Right ventricle myocardium superior (tissue), 1 donor: ENCODE measurements at regions not wholly inside any gene's neighbourhood (a gene's known extent, or its start where the extent isn't known, plus 50 kb on each side); places are given as distances from the start of the nearest gene placed in this dataset.

Experiments
- ATAC-seq: fragments of 200-7000 bp; cut with Tn5 transposase; one replicate; pipeline ENCODE4 v1.9.1; 2020; ENCODE audit warnings: mild to moderate bottlenecking; ENCODE audit not compliant: poor library complexity
- DNase-seq: peaks from one replicate; pipeline ENCODE4 v3.0.0-alpha.2; 2020
- intact Hi-C: fragments of 100-400 bp; cut with DNase I; formaldehyde crosslinking; loops from one replicate; pipeline ENCODE4 v1.11.2; 2022
- donor health status: DM: no; HTN: yes; CAD: no; lungs with severe emphysema.

DNA sequence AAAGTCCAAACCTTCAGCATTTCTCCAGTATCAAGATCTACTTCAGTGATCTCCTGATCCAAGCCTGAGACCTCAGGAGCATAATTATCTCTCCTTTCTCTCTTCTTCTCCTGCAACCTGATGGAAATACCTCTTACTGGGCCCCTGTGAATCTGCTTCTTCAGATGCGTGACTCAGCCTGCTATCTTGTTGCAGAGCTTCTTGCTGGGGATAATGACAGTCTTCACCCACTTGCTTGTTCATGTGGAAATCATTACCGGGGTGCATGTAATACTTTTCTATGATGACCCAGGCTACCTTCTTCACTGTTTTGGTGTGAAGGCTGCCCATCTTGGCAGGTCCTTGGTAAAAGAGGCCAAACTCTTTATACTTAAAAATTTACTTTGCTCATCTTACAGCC, 140.0 kb upstream of the POU2AF2 start:
- DNase-seq (no peak), ATAC-seq (no peak)
- intact Hi-C loops, result no loop called here

DNA sequence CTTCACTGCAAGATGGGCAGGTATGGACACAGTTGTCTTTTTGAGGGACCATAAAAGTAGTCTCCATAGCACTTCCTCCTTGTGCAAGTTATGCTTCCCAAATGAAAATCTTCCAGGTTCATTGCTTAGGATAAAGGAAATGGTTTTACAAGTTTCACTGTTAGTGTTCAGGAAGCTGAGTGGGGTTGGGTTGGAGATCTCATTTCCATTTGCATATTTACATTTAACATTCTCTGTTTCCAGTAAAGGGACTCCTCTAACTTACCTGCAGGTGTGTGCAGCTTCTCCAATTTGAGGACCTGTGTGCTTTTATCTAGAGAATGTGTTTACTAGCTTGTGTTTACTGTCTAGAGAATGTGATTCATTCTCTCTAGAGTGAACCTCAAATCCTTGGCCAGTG, 141.3 kb upstream of the POU2AF2 start:
- intact Hi-C loops, result no loop called here
- no peak for ATAC-seq
- no peak for DNase-seq

DNA sequence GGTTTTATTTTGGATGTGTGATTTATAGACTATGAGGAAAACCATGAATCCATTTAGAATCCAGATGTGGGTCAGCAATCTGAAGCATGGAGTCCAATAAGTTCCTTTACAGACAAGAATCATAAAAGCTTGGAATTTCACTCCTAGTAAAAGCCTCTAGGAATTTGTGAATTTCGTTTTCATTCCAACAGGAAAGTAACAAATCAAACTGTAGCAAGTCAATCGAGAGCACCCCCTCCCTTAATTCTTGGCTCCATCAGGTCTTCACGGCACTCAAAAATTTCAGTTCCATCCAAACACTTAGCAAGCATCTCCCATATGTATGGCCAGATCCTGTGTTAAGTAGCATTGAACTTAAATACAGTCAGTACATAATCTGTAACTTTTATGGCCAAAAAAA, 143.6 kb upstream of the POU2AF2 start:
- ATAC-seq, result no peak
- no peak for DNase-seq
- intact Hi-C loops, result no loop called here

DNA sequence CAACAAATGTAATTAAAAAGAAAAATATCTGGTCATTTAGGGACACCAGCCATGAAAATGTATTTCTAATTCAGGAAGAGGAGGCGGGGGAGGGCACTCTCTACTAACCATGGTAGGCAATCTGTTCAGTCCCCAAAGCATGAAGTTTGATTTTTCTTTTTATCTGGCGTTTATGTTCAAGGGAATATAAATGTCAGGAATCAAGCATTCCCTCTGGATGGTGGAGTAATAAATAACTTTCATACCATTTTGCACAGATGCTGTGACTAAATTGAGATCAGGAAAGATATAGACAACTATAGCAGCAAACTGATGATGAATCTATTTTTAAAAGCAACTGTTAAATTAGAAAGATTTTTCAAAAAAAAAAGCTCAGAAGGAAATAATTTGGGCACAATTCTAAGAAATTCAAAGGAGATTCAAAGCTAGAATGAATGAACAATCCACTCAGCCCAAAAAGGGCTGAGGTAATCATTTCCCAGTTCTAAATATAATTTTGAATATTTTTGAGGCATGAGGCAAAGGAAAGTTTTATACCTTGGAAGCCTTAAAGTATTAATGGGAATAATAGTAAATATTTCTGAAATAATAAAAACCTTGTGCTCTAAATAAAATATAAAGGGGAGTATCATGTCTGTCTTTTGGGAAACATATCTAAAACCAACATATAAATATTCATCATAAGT, 146.4 kb upstream of the POU2AF2 start:
- DNase-seq (no peak), ATAC-seq (no peak)
- intact Hi-C loops, result no loop called here

DNA sequence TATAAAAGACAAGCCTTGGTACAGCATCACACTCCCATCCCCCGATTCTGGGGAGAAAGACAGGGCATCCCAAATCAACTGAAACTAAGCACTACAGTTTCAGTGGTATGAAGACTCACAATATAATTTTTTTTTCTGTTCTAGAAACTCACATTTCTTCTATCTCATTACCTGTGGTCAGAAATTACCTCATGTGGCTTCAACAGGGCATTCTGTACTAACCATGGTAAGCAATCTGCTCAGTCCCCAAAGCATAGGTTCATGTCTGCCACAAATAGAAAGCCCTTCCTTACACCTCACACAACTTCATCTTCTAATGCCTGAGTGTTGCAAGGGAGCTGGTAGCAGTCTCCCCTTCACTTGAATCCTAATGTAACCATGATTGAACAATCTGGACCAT, 147.4 kb upstream of the POU2AF2 start:
- no peak for ATAC-seq

DNA sequence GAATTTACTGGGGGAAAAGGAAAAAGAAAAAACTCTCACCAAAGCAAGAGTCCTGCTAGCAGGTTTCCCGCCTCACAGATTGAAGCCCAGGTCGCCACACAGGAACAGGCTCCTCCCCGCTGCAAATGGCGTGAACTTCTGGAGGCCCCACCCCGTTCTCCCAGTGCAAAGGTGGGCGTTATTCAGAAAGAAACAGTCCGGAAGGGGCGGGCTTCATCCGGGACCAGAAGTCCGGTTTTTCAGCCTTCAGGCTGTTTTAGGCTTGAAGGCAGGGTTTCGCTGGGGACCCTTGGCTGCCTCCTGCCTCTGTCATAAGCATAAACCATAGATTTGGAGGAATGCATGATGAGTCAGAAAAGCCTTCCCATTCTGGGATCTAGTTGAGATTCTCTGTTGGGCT, 148.3 kb upstream of the POU2AF2 start:
- peak; percentile 67 for ATAC-seq

More for the DNA sequence above, 147.4 kb upstream of the POU2AF2 start:
- intact Hi-C loops, result no loop called here
- DNase-seq, result no peak

DNA sequence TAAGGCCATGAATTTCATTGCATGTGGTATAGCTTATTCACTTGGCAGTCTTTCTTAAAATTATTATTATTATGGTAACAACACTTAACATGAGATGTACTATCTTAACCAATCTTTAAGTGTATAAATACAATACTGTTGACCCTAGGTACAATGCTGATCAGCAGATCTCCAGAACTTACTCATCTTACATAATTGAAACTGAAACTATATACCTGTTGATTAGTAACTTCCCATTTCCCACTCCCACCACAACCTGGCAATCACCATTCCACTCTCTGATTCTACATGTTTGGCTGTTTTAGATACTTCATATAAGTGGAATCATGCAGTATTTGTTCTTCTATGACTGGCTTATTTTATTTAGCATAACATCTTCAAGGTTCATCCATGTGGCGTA, 150.2 kb upstream of the POU2AF2 start:
- no peak for ATAC-seq
- intact Hi-C loops, result no loop called here
- DNase-seq, result no peak

More for the DNA sequence above, 148.3 kb upstream of the POU2AF2 start:
- intact Hi-C loops, result no loop called here
- DNase-seq, result peak; percentile 63

DNA sequence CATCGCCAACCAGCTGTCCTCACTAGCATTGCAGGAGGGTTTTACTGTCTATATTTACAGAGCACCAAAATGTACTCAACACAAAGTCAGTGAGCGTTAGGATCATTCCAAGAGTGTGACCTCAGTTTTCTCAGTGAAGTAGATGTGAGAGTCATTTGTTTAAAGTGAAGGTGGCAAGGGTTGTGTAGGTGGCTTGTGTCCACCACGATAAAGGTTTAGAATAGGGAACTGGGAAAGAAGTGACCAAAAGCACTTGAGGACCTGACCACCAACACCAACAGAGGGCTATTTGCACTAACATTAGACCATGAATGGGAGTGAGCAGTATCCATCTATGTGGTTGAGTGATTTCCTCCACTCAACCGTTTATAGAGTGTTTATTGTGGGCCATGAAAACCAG, 152.5 kb upstream of the POU2AF2 start:
- intact Hi-C loops, result no loop called here
- DNase-seq (no peak), ATAC-seq (no peak)

DNA sequence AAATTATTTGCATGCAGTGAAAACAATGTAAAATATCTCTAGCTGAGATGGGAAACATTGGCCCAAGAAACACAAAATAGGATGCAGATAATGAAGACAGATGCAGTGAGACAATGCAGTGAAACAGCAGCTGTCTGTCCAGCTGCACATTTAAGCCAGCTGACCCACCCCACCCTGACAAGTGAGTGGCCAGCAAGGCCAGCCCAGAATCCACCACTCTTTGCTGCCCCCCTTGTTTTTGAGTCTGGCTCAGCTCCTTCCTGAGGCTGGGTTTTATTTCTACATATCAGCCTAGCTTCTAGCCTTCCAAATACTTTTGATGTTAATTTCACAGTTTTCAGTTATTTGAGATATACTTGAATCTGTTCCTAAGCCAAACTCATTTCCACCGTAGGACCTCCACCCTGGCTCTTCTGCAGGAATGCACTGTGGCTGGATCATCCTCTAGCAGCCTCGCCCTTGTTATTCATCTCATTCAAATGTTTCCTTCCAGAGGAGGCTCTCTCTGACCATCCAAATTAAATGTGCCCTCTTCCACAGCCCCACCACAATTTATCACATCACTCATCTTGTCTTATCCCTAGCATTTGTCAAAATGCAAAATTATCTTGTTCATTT, 154.1 kb upstream of the POU2AF2 start:
- ATAC-seq, result no peak

DNA sequence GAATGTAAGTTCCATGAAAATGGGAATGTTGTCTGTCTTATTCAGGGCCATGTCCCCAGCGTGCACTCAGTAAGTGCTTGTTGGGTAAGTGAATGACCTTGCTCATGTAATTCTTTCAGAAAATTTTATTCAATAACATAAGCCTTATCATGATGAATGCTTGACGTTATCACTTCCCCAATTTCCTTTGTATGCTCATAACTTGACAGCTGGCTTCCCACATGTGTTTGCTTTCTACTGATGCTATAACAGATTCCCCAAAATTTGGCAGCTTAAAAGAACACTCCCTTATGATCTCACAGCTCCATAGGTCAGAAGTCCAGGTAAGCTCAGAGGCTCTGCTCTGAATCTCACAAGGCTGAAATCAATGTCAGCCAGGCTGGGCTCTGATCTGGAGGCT, 155.8 kb upstream of the POU2AF2 start:
- intact Hi-C loops, result loop anchor here (10.0 kb wide), 1 partner anchor 55 kb away; no protein-coding TSS in a partner anchor
- no peak for ATAC-seq
- DNase-seq, result no peak

More for the DNA sequence above, 154.1 kb upstream of the POU2AF2 start:
- DNase-seq, result no peak
- intact Hi-C loops, result no loop called here

DNA sequence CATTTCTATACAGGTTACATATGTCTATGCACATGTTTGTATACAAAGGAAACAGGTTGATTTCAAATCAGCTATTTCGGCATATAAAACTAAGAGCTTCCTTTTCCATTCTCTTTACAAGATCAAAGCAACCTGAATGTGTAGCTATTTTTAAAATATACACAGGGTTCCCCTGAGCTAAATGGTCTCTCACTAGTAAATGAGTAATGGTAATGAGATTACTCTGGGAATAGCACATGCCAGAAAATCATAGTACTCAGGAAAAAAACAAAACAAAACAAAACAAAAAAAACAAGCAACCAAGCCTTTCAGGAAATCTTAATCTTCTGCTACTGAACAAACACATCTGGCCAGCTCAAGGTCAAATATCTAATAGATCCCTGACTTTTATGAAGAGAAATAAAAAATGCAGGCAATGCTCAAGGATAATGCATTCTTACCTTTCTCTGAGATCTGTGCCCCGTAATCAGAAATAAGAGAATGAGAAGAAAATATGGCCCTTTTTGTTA, 156.6 kb upstream of the POU2AF2 start:
- intact Hi-C loops, result loop anchor here (10.0 kb wide), 1 partner anchor 56 kb away; no protein-coding TSS in a partner anchor
- no peak for DNase-seq
- ATAC-seq, result no peak

DNA sequence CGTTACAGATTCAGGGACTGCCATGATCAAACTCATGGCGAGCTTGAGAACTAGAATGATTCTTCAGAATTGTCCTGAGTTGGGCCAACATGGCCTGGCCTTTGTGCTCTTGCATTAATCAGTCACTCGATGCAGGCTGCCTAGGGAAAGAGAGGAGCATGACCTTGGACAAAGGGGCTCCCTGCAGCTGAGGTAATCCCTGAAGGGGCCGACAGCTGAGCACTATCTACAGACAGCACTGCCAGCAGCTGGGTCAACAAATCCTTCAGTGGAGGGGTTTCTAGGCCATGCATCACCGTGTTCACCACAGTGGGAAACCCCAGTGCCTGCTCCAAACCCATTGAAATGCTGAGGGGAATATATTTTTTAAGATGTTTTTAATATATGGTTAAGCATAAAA, 159.5 kb upstream of the POU2AF2 start:
- ATAC-seq, result no peak
- DNase-seq, result no peak
- intact Hi-C loops, result loop anchor here (10.0 kb wide), 1 partner anchor 59 kb away; no protein-coding TSS in a partner anchor

DNA sequence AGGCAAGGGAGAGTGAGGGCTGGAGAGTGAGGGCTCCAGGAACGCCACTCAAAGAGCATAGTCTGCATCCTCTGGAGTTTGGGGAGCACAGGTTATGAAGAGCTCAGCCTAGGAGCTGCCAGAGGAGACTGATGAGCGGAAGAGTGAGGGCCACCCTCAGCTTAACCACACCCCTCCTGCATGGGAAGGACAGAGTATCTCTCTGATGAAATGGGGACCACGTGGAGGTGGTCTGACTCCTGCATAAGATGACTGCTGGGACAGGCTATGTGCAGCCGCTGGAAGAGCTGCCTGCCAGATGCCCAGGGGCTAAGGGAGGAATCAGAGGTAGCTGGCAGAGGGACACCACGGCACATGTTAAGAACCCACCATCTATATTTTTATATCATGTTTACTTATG, 162.9 kb upstream of the POU2AF2 start:
- DNase-seq (no peak), ATAC-seq (no peak)
- intact Hi-C loops, result loop anchor here (10.0 kb wide), 1 partner anchor 62 kb away; no protein-coding TSS in a partner anchor

DNA sequence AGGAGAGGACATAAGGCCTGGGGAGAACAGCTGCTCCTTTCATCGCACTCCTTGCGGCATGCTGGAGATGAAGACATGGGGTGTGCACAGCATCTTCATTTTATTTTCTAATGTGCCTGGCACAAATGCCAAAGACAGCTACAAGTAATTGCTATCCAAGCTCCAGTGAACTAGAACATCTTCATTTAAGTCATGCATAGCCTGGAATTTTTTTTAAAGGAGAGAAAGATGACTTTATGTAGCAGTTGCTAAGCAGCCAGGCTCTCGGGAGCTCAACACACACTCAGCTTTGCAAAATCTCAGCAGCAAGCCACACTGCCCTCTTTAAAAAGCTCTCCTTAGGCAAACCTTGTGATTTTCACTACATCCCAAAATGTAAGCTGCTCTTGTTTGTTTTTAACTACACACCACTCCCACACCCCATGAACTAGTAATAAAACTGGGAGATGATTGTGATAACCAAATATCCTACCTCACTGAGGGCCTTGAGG, 164.5 kb upstream of the POU2AF2 start:
- no peak for DNase-seq
- intact Hi-C loops, result loop anchor here (10.0 kb wide), 1 partner anchor 64 kb away; no protein-coding TSS in a partner anchor
- ATAC-seq, result no peak

DNA sequence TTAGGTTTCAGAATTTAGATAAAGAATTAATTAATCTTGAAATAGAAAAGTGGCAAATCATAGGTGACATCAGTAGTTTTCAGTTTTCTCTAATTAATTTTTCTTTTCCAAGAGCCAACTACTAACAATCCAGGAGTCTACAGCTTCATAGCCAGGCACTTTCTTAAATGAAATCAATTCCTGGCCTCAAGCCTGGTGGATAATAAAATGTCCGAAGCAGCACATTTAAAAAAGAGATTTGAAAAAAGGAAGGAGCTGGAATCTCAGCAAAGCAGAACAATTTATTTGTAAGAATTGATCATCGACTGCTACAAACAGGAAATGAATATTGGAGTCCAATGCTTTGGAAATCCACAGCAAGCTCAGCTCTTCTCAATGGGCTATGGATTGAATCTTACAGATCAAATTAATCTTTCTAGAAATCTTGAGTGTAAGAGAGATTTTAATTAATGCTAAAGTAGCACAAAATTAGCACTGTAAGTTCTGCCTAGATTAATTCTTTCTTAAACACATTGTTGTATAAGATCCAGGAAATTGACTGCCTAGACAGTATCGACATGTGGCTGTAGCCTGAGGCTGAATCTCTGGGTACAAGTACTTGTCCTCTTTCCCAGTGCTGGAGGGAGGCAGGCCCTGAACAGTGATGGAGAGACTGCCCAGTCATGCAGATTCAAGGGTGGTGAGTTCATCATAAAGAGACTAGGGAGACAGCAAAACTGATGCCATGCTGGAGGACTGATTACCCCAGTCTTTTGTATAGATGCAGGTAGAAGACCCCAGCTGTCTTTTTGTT, 167.8 kb upstream of the POU2AF2 start:
- intact Hi-C loops, result no loop called here
- ATAC-seq, result no peak
- no peak for DNase-seq

DNA sequence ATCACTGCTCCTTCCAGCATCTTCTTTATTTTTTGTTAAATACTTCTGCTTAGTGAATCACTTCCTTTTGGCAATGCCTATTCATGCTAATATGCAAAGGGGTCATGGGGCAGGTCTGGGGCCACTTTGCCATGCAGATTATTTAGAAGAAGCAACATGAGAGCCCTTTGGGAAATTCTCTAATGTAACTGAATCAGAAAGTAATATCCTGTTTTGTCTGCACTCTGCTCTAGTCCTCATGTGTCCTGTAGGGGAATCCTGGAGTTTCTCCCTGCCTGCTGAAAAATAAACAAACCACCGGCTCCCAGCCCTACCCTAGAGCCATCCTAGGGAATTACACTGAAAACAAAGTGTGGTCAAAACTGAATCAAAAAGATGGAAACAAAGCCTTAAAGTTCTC, 176.5 kb upstream of the POU2AF2 start:
- DNase-seq, result no peak
- intact Hi-C loops, result no loop called here
- ATAC-seq, result no peak

DNA sequence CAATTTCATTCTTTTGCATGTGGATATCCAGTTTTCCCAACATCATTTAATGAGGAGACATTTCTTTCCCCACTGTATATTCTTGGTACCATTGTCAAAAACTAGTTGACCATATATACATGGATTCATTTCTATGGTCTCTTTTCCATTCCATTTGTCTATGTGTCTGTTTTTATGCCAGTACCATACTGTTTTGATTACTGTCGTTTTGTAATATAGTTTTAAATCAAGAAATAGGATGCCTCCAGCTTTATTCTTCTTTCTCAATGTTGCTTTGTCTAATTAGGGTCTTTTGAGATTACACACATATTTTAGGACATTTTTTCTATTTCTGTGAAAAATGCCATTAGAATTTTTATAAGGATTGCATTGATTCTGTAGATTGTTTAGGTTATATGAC, 177.5 kb upstream of the POU2AF2 start:
- no peak for ATAC-seq
- no peak for DNase-seq
- intact Hi-C loops, result no loop called here

DNA sequence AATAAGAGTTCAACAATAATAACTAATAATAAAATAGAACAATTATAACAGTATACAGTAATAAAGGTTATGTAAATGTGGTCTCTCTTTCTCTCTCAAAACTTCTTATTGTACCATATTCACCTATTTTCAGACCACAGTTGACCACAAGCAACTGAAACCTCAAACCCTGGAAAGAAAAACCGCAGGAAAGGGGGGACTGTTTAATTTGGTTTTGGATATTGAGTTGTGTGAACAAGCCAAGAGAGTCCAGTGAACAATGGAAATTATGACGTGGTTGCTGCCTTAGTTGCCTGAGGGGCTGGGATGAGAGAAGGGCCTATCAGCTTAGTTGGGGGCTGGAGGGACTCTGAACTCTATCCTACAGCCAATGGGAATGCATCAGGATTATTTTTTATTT, 178.7 kb upstream of the POU2AF2 start:
- no peak for DNase-seq
- intact Hi-C loops, result no loop called here
- ATAC-seq, result no peak

DNA sequence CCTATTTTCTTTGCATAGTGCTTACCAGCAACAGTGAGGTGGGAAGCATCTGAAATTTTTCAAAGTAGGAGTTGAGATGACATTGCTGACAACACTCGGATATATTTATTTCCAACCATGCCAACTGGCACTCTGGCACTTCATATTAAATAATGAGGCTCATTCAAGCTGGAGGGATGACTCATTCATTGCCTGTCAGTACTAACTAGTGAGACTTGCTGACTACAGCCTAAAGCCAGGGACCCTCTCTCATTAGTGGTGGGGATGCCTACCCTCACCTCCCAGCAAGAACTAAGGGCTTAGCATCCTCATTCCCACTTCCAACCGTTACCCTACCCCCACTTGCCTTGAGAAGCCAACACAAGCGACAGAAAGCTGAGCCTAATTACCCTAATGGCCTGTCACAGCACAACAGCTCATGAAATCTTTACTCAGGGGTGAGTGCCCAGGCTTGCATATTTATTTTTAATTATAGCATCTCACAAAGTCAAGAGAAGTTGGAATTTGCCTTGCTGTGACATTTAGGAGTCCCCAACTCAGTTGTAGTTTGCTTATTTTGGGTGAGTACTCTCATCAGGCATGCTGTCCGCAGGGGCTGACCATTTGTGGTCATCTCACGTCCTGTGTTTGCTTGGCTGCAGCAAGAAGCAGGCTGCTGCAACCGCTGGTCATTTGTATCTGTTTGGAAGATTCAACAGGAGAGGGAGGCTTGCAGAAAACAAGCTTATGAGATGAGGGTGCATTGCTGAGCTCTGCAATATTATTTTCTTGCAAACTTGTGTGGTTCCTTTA, 181.6 kb upstream of the POU2AF2 start:
- DNase-seq, result no peak
- intact Hi-C loops, result no loop called here
- ATAC-seq, result no peak
